ENCODE measurements at regions not wholly inside any gene's neighbourhood (a gene's known extent, or its start where the extent isn't known, plus 50 kb on each side); places are given as distances from the start of the nearest gene placed in this dataset.

DNA sequence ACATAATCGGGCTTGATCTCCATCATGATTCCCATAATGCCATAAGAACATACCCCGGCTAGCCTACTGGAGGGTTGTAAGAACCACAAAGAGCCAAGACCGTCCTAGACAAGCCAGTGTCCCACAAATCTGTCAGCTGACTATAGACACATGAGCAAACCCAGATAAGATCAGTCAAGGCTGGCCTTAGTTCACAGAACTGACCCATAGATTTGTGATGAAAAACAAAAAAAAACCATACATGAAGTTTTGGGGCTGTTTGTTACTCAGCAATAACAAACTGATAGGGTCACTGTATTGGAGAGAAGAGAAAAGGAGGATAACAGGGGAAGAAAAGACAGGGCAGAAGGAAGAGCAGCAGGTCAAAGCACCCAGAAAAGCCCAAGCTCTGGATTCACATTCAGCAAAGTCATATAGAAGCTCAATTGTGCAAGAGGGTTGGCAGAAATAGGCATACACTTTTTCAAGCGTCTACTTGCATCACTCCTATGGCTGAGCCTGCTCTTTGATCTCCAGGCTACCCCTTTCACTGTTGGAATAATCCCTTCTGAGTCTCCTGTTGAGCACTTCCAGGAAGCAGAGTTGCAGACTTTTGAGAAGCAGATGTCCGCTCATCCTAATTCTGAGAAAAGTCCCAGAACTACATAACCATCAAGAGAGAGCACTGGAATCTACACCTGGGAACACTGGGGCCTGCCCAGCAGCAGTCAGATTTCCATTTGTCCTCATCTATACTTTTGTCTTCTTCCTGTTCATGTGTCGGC, 122.0 kb upstream of the HABP2 start:
- no peaks in the 10 kb centered on the region for H3K4me1 Mint-ChIP-seq
- H3K4me3 Mint-ChIP-seq: no peak overlapping the region
- H3K27me3 Mint-ChIP-seq (ENCODE audit: low read depth in 3 of 3): no peaks in the 10 kb centered on the region
- H3K9me3 Mint-ChIP-seq: no peaks in the 10 kb centered on the region
- no peak for DNase-seq
- H3K36me3 Mint-ChIP-seq: no peaks in the 10 kb centered on the region
- H3K27ac Mint-ChIP-seq: no peak overlapping the region

DNA sequence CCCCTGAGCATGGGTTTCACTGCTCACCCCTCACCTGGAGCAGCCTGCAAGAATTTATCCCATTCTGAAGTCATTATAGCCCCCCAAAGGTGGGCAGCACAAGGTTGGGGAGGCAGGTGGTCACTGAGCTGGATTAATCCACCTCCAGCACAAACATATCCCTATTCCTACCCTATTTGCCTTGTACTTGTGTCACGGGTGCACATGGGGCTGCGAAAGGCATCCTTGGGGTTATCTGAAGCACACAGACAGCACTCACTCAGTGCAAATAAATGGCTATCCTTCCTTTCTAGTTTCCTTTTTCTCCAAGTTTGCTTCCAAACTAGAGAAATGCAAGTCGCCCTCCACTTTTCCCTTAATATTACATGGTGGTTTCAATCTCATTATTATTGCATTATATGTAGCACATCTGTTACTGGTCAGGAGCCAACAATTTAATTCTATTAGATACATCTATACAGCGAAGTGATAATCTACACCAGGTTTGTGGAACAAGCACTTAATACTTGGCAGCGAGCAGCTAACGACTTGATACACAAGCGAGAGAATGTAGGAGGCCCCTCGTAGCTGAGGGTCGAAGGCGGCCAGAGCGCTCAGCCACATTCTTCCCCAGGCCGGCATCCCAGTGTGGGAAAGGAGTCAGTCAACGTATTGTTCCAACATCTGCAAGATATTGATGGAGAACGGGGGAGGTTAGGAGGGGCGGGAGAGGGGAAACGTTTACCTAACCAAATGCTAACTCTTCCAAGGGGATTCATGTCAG, 121.3 kb upstream of the HABP2 start:
- H3K27me3 Mint-ChIP-seq (ENCODE audit: low read depth in 3 of 3): peaks cover 0 to 2% (median 0%) of the 10 kb centered on the region in 3 donors
- H3K4me1 Mint-ChIP-seq: no peaks in the 10 kb centered on the region
- H3K4me3 Mint-ChIP-seq: no peak overlapping the region
- no peaks in the 10 kb centered on the region for H3K9me3 Mint-ChIP-seq
- H3K27ac Mint-ChIP-seq: no peak overlapping the region
- DNase-seq: no peak
- no peaks in the 10 kb centered on the region for H3K36me3 Mint-ChIP-seq

DNA sequence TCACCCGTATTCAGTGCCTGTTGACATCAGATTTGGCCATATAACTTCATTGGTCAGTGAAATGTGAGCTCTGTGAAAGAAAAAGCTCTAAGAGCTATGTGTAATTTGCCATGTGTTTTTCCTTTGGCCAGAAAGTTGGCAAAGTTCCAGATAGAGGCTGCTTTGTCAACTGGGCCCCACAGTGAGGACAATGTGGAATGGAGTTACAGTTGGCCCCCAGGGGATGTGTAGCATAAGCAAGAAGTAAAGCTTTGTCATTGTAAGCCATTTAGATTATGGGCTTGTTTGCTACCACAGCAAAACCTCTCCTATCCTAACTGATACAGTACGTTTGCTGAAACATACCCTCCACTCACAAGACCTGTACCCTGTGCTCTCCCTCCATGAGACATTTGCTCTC, 119.1 kb upstream of the HABP2 start:
- H3K9me3 Mint-ChIP-seq: no peaks in the 10 kb centered on the region
- no peak overlapping the region for H3K4me3 Mint-ChIP-seq
- no peak overlapping the region for H3K27ac Mint-ChIP-seq
- no peaks in the 10 kb centered on the region for H3K36me3 Mint-ChIP-seq
- no peaks in the 10 kb centered on the region for H3K4me1 Mint-ChIP-seq
- peaks cover 0 to 2% (median 0%) of the 10 kb centered on the region in 3 donors for H3K27me3 Mint-ChIP-seq (ENCODE audit: low read depth in 3 of 3)
- no peak for DNase-seq

- no peaks in the 10 kb centered on the region for H3K4me1 Mint-ChIP-seq
- no peaks in the 10 kb centered on the region for H3K9me3 Mint-ChIP-seq
- peaks cover 0 to 2% (median 0%) of the 10 kb centered on the region in 3 donors for H3K27me3 Mint-ChIP-seq (ENCODE audit: low read depth in 3 of 3)
- no peaks in the 10 kb centered on the region for H3K36me3 Mint-ChIP-seq
- DNase-seq: no peak
- H3K27ac Mint-ChIP-seq: no peak overlapping the region
- H3K4me3 Mint-ChIP-seq: no peak overlapping the region
These were observed 118.5 kb upstream of the HABP2 start for GRCh38 chr10:113434315-113434714.

DNA sequence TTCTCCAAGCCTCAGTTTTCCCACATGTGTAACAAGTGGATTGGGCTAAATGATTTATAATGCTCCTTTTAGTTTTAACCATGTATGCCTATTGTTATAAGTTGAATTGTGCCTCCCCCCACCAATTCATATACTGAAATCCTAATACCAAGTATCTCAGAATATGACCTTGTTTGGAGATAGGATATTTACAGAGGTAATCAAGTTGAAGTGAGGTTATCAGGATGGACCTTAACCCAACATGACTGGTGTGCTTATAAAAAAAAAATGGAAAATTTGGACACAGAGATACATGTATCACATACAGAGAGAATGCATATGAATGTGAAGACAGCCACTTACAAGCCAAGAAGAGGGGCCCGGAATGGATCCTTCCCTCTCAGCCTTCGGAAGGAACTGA, 117.9 kb upstream of the HABP2 start:
- H3K4me1 Mint-ChIP-seq: no peaks in the 10 kb centered on the region
- H3K27ac Mint-ChIP-seq: no peak overlapping the region
- H3K36me3 Mint-ChIP-seq: no peaks in the 10 kb centered on the region
- peaks cover 0 to 2% (median 0%) of the 10 kb centered on the region in 3 donors for H3K27me3 Mint-ChIP-seq (ENCODE audit: low read depth in 3 of 3)
- DNase-seq: no peak
- no peak overlapping the region for H3K4me3 Mint-ChIP-seq
- H3K9me3 Mint-ChIP-seq: no peaks in the 10 kb centered on the region

DNA sequence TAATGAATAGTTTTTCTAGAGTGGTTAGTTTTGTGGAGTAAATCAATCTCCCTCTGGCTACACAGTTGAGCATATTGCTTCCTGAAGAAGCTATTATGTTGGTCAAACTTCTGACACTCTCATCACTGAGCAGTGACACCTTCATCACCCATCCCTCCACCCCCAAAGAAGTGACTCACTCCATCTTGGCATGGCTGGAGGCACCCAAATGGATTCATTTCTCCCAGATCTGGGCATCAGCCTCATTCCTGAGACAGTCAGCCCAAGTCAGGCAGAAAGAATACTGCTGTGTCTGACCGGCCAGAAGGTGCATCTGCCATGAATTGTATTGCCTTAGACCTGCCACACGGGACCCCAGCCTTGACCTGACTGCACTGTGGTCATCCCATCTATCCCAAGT, 117.0 kb upstream of the HABP2 start:
- Mint-ChIP-seq H3K4me1 (no peaks in the 10 kb centered on the region), H3K36me3 (no peaks in the 10 kb centered on the region), H3K9me3 (no peaks in the 10 kb centered on the region), H3K27me3 (ENCODE audit: low read depth in 3 of 3) (peaks cover 0 to 2% (median 0%) of the 10 kb centered on the region in 3 donors), H3K27ac (no peak overlapping the region), H3K4me3 (no peak overlapping the region)
- DNase-seq: no peak

- Mint-ChIP-seq H3K36me3 (no peaks in the 10 kb centered on the region), H3K27ac (no peak overlapping the region), H3K9me3 (no peaks in the 10 kb centered on the region), H3K4me3 (no peak overlapping the region), H3K4me1 (no peaks in the 10 kb centered on the region), H3K27me3 (ENCODE audit: low read depth in 3 of 3) (peaks cover 0 to 2% (median 1%) of the 10 kb centered on the region in 3 donors)
- no peak for DNase-seq
These were observed 116.0 kb upstream of the HABP2 start for GRCh38 chr10:113436851-113437250.

DNA sequence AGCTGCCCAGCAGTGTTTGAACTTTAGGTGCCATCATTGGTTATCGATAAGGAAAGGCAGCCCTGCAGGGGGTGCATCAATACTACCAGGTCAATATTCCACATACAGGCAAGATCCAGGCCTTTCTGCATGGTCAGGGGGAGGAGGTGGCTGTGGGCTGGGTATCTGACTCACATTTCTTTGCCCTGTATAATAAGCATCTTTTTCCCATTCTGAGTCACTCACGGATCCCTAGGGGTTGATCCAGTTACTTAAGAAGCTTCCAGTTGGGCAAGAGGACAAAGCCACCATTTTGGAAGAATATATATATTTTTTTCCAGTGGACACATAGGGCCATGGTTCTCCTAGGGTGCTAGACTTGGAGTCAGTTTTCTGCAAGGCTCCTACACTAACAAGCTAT, 114.2 kb upstream of the HABP2 start:
- Mint-ChIP-seq H3K4me1 (no peaks in the 10 kb centered on the region), H3K36me3 (no peaks in the 10 kb centered on the region), H3K27me3 (ENCODE audit: low read depth in 3 of 3) (peaks cover 0 to 2% (median 2%) of the 10 kb centered on the region in 3 donors), H3K9me3 (no peaks in the 10 kb centered on the region), H3K4me3 (no peak overlapping the region), H3K27ac (no peak overlapping the region)
- no peak for DNase-seq

DNA sequence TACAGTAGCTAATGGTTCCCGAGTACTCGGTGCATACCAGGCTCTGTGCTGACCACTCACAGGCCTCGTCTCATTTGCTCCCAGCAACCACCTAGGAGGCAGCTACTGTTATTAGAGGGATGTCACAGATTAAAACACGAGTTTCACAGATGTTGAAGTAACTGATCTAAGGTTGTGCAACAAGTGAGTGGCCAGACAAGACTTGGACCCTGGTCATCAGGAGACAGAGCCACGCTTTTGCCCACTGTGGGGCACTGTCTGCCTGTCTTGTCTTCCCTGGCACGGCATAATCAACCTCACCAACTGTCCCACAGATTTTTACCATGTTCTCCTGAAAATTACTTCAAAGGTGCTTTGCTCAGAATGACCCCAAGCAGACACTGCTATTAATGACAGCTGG, 111.6 kb upstream of the HABP2 start:
- H3K4me1 Mint-ChIP-seq: no peaks in the 10 kb centered on the region
- H3K4me3 Mint-ChIP-seq: no peak overlapping the region
- no peak for DNase-seq
- peaks cover 2 to 5% (median 5%) of the 10 kb centered on the region in 3 donors for H3K27me3 Mint-ChIP-seq (ENCODE audit: low read depth in 3 of 3)
- no peaks in the 10 kb centered on the region for H3K9me3 Mint-ChIP-seq
- no peak overlapping the region for H3K27ac Mint-ChIP-seq
- no peaks in the 10 kb centered on the region for H3K36me3 Mint-ChIP-seq

DNA sequence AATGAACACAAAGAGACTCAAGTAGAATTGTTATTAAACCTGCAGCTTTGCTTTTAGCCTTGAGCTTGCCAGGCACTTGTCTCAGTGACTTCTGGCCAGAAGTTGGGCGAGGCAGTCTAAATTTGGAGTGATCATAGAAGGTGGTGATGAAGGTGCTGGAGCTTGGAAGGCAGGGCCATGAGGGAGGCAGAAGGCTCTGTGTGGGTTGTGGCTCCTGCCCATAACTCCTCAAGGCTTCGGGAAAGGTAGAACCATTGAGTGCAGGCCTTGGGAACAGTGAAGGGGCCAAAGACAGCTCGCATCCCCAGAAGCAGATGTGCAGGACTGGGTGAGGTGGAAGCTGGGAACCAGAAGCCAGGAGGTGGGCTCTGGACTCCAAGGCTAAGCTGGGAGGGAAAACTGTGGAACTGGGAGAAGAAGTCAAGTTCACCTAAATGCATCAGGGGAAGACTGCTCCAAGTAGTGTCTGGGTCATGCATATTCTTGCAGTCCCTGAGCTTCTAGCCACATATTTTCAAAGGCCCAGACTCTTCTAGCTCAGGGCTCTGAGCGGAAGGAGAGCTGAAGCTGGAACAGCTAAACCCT, 111.1 kb upstream of the HABP2 start:
- Mint-ChIP-seq H3K4me1 (no peaks in the 10 kb centered on the region), H3K36me3 (no peaks in the 10 kb centered on the region), H3K4me3 (no peak overlapping the region), H3K9me3 (no peaks in the 10 kb centered on the region), H3K27ac (no peak overlapping the region), H3K27me3 (ENCODE audit: low read depth in 3 of 3) (peaks cover 3 to 5% (median 3%) of the 10 kb centered on the region in 3 donors)
- DNase-seq: no peak

DNA sequence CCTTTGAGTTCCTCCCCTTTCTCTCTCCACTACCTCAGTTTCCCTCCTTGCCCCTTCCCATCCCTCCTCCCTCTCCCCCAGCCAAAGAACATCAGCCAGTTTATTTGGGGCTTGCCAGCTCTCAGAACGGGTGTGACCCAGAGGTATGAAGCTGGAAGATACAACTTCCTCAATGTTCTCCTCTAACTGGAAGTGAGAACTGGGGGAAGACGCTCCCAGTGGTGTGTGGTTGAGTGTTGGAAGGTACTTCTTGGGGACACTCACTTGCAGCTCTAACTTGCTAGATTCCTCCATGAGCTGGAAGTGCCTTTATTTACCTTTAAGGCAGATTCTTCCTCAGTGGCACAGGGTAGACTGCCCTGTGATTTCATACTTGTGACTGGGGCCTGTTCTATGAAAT, 110.5 kb upstream of the HABP2 start:
- Mint-ChIP-seq H3K9me3 (no peaks in the 10 kb centered on the region), H3K4me1 (no peaks in the 10 kb centered on the region)
- DNase-seq: no peak

DNA sequence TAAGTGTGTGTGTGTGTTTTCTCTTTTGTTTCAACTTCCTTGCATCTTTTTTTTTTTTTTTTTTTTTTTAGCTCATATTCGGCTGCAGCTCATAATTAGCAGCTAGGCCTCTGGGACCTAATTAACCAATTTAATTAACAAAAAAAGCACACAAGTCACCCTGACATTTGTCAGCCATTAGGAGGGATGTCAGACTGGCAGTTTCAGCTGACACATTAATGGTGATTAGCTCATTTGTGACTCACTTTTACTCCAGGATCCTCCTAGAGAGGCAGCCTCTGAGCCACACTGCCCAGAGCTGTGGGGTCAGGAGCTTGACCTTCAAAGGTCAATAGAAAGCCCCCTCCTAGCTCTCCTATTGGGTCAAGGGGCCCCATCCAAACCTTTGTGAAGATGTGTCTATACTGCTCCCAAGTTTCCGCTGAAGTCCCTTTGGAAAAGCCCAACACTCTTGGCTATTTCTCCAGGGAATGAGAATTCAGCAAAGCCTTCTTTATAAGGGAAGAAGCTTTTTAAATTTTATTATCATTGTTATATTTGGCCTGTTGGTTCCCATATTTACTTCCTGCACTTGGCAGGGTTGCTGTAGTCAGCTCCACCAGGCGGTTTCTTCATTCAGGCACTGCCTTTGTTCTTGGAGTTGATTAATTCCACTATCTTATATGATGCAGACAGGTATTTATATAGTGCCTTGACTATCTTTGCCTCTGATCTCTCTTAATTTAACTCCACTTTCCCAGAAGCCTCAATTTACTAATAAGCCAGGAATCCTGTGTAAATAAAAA, 109.5 kb upstream of the HABP2 start:
- Mint-ChIP-seq H3K4me3 (no peak overlapping the region), H3K27ac (no peak overlapping the region), H3K9me3 (no peaks in the 10 kb centered on the region), H3K27me3 (ENCODE audit: low read depth in 3 of 3) (peaks cover 3 to 5% (median 3%) of the 10 kb centered on the region in 3 donors), H3K36me3 (no peaks in the 10 kb centered on the region), H3K4me1 (no peaks in the 10 kb centered on the region)
- no peak for DNase-seq

More for the DNA sequence above, 110.5 kb upstream of the HABP2 start:
- no peak overlapping the region for H3K4me3 Mint-ChIP-seq
- H3K27ac Mint-ChIP-seq: no peak overlapping the region
- H3K27me3 Mint-ChIP-seq (ENCODE audit: low read depth in 3 of 3): peaks cover 3 to 5% (median 3%) of the 10 kb centered on the region in 3 donors
- H3K36me3 Mint-ChIP-seq: no peaks in the 10 kb centered on the region

- Mint-ChIP-seq H3K4me1 (no peaks in the 10 kb centered on the region), H3K9me3 (no peaks in the 10 kb centered on the region), H3K36me3 (no peaks in the 10 kb centered on the region), H3K27ac (no peak overlapping the region), H3K4me3 (no peak overlapping the region), H3K27me3 (ENCODE audit: low read depth in 3 of 3) (peaks cover 3 to 5% (median 5%) of the 10 kb centered on the region in 3 donors)
- no peak for DNase-seq
These were observed 108.0 kb upstream of the HABP2 start for GRCh38 chr10:113444766-113445365.

Measured in immature natural killer cell (primary cell).